ENCODE measurements at regions not wholly inside any gene's neighbourhood (a gene's known extent, or its start where the extent isn't known, plus 50 kb on each side); places are given as distances from the start of the nearest gene placed in this dataset.

DNA sequence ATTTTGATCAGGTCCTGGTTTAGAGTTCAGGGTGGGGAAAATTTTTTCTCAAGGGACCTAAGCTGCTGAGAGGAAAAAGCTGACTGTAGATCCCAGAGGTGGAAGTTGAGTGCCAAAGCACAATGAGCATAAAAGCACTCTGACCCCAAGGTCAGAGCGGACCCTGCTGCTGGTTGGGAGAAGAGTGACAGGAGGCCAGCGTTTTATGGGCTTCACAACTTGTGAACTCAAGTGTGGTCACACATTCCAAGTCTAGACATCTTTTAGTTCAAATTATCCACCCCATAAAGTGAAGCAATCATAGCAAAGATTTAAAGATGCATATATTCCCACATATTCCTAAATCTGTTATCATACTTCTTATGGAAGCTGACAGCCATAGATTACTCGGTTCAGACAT, 220.3 kb downstream of the CHIC2 start:
- intact Hi-C loops (cut with micrococcal nuclease; ENCODE audit: unreplicated experiment) (no loop called here), in situ Hi-C loops (cut with HindIII; ENCODE audit: extremely low pct_ligation_motif_present, low pct_unique_long_range_greater_than_20kb) (no loop called here)
- Histone ChIP-seq H2AFZ (ENCODE audit: low read length) (no peak overlapping the region), H3K9me3 (ENCODE audit: low read length) (no peaks in the 10 kb centered on the region), H3K4me1 (ENCODE audit: insufficient read depth, low read length) (peaks cover 10% of the 10 kb centered on the region), H3K79me2 (ENCODE audit: insufficient read depth, low read length) (no peaks in the 10 kb centered on the region), H4K20me1 (ENCODE audit: insufficient read depth, low read length) (no peaks in the 10 kb centered on the region), H3K27me3 (ENCODE audit: control insufficient read depth in 1 of 2, insufficient read depth in 2 of 2, low read length in 2 of 2) (no peaks in the 10 kb centered on the region), H3K4me3 (replicated peaks in 1 of 3; ENCODE audit: insufficient read depth in 1 of 3, low read depth in 2 of 3, low read length in 3 of 3) (no peak overlapping the region), H3K36me3 (replicated peaks in 1 of 2; ENCODE audit: control insufficient read depth in 1 of 2, insufficient read depth in 2 of 2, low read length in 2 of 2) (no peaks in the 10 kb centered on the region), H3K9ac (ENCODE audit: insufficient read depth, low read depth, low read length) (no peak overlapping the region), H3K4me2 (ENCODE audit: low read depth, low read length) (no peak overlapping the region), H3K27ac (ENCODE audit: extremely low read length, insufficient read depth, low read length) (no peak overlapping the region)
- FAIRE-seq (no peak), ATAC-seq (no peak), DNase-seq (ENCODE audit: low spot score) (no peak)
- WGBS (ENCODE audit: low lambda C conversion rate), result 17% methylated on average over 3 of the region's 3 CpGs
- BruUV-seq (replicated peaks), result no TSS peak
- TF ChIP-seq ZNF616 (CRISPR knock-in tag; IDR thresholded peaks at IDR 0.05; ENCODE audit: low read depth), result no peak
- ChIA-PET CTCF (ENCODE audit: low intra/inter-chr PET ratio, low total read pairs) (no interaction called here), POLR2A (no interaction called here)

DNA sequence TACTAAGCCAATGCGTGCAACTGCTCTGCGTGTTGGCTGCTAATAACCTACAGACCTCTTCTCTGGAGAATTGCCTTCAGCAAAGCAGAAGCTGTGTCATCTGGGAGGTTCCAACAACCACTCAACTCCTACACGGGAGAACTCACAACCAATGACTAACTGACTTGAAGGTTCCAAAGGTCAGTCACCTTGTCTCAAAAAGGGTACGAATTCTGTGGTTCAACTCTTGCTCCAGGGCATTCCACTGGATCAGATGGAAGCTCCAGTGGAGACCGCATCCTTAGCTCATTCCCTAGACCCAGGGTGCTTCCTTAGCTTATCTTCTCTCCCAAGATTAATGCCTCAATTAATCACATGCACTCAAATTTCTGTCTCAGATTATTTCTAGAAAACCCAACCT, 222.7 kb downstream of the CHIC2 start:
- Histone ChIP-seq H3K36me3 (replicated peaks in 1 of 2; ENCODE audit: control insufficient read depth in 1 of 2, insufficient read depth in 2 of 2, low read length in 2 of 2) (no peaks in the 10 kb centered on the region), H2AFZ (ENCODE audit: low read length) (no peak overlapping the region), H3K9me3 (ENCODE audit: low read length) (no peaks in the 10 kb centered on the region), H3K79me2 (ENCODE audit: insufficient read depth, low read length) (no peaks in the 10 kb centered on the region), H3K4me3 (replicated peaks in 1 of 3; ENCODE audit: insufficient read depth in 1 of 3, low read depth in 2 of 3, low read length in 3 of 3) (no peak overlapping the region), H3K27me3 (ENCODE audit: control insufficient read depth in 1 of 2, insufficient read depth in 2 of 2, low read length in 2 of 2) (no peaks in the 10 kb centered on the region), H3K27ac (ENCODE audit: extremely low read length, insufficient read depth, low read length) (no peak overlapping the region), H3K4me2 (ENCODE audit: low read depth, low read length) (no peak overlapping the region), H3K4me1 (ENCODE audit: insufficient read depth, low read length) (no peaks in the 10 kb centered on the region), H4K20me1 (ENCODE audit: insufficient read depth, low read length) (no peaks in the 10 kb centered on the region), H3K9ac (ENCODE audit: insufficient read depth, low read depth, low read length) (no peak overlapping the region)
- WGBS (ENCODE audit: low lambda C conversion rate), result 34% methylated on average over 5 of the region's 5 CpGs
- CTCF ChIA-PET (ENCODE audit: low intra/inter-chr PET ratio, low total read pairs), result no interaction called here
- DNase-seq (ENCODE audit: low spot score) (no peak), ATAC-seq (no peak), FAIRE-seq (no peak)
- POLR2A ChIA-PET, result no interaction called here
- TF ChIP-seq ZNF607 (CRISPR knock-in tag; IDR thresholded peaks at IDR 0.05; ENCODE audit: borderline replicate concordance) (no peak), PHF20 (CRISPR knock-in tag; IDR thresholded peaks at IDR 0.05) (no peak), ISX (CRISPR knock-in tag; conservative IDR thresholded peaks at IDR 0.05) (no peak), IRF2 (CRISPR knock-in tag; IDR thresholded peaks at IDR 0.05) (no peak), DNMT3B (CRISPR knock-in tag; conservative IDR thresholded peaks at IDR 0.05) (no peak), FOXP1 (IDR thresholded peaks at IDR 0.05) (no peak), FOXP1 (CRISPR knock-in tag; IDR thresholded peaks at IDR 0.05) (no peak), MLLT10 (CRISPR knock-in tag; IDR thresholded peaks at IDR 0.05) (no peak), ZNF367 (CRISPR knock-in tag; IDR thresholded peaks at IDR 0.05; ENCODE audit: borderline replicate concordance) (no peak)
- TF ChIP-seq, protein P1, sequence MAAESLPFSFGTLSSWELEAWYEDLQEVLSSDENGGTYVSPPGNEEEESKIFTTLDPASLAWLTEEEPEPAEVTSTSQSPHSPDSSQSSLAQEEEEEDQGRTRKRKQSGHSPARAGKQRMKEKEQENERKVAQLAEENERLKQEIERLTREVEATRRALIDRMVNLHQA (CRISPR knock-in tag; IDR thresholded peaks at IDR 0.05), result no peak
- TF ChIP-seq, protein P2, sequence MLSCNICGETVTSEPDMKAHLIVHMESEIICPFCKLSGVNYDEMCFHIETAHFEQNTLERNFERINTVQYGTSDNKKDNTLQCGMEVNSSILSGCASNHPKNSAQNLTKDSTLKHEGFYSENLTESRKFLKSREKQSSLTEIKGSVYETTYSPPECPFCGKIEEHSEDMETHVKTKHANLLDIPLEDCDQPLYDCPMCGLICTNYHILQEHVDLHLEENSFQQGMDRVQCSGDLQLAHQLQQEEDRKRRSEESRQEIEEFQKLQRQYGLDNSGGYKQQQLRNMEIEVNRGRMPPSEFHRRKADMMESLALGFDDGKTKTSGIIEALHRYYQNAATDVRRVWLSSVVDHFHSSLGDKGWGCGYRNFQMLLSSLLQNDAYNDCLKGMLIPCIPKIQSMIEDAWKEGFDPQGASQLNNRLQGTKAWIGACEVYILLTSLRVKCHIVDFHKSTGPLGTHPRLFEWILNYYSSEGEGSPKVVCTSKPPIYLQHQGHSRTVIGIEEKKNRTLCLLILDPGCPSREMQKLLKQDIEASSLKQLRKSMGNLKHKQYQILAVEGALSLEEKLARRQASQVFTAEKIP (CRISPR knock-in tag; IDR thresholded peaks at IDR 0.05; ENCODE audit: borderline replicate concordance), result no peak
- TF ChIP-seq, protein P3, sequence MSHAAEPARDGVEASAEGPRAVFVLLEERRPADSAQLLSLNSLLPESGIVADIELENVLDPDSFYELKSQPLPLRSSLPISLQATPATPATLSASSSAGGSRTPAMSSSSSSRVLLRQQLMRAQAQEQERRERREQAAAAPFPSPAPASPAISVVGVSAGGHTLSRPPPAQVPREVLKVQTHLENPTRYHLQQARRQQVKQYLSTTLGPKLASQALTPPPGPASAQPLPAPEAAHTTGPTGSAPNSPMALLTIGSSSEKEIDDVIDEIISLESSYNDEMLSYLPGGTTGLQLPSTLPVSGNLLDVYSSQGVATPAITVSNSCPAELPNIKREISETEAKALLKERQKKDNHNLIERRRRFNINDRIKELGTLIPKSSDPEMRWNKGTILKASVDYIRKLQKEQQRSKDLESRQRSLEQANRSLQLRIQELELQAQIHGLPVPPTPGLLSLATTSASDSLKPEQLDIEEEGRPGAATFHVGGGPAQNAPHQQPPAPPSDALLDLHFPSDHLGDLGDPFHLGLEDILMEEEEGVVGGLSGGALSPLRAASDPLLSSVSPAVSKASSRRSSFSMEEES (CRISPR knock-in tag; IDR thresholded peaks at IDR 0.05), result no peak
- TF ChIP-seq, protein P4, sequence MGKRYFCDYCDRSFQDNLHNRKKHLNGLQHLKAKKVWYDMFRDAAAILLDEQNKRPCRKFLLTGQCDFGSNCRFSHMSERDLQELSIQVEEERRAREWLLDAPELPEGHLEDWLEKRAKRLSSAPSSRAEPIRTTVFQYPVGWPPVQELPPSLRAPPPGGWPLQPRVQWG (CRISPR knock-in tag; IDR thresholded peaks at IDR 0.05; ENCODE audit: borderline replicate concordance, low read depth), result no peak
- BruUV-seq (replicated peaks), result no TSS peak
- intact Hi-C loops (cut with micrococcal nuclease; ENCODE audit: unreplicated experiment) (no loop called here), in situ Hi-C loops (cut with HindIII; ENCODE audit: extremely low pct_ligation_motif_present, low pct_unique_long_range_greater_than_20kb) (no loop called here)
